Upper lobe of right lung (tissue), 1 donor: ENCODE measurements at regions not wholly inside any gene's neighbourhood (a gene's known extent, or its start where the extent isn't known, plus 50 kb on each side); places are given as distances from the start of the nearest gene placed in this dataset.

Source experiments
- ATAC-seq: fragments of 200-7000 bp; cut with Tn5 transposase; one replicate; pipeline ENCODE4 v1.9.1; 2020; ENCODE audit warnings: mild to moderate bottlenecking, moderate library complexity
- DNase-seq: peaks from one replicate; pipeline ENCODE4 v3.0.0-alpha.2; 2020
- H3K27ac ChIP-seq: fragments of 200-600 bp; one replicate; pipeline ENCODE4 v1.8.0; 2022
- H3K27me3 ChIP-seq: fragments of 200-600 bp; one replicate; pipeline ENCODE4 v1.8.0; 2022; ENCODE audit warnings: mild to moderate bottlenecking
- H3K36me3 ChIP-seq: fragments of 200-600 bp; one replicate; pipeline ENCODE4 v1.8.0; 2022
- H3K4me1 ChIP-seq: fragments of 200-600 bp; one replicate; pipeline ENCODE4 v1.8.0; 2022
- H3K4me3 ChIP-seq: fragments of 200-600 bp; one replicate; pipeline ENCODE4 v1.8.0; 2022; ENCODE audit warnings: mild to moderate bottlenecking
- H3K9me3 ChIP-seq: fragments of 200-600 bp; one replicate; pipeline ENCODE4 v1.8.0; 2022
- CTCF ChIP-seq: fragments of 200-600 bp; IDR thresholded peaks from one replicate; pipeline ENCODE4 v1.8.0; 2022; ENCODE audit warnings: antibody characterized with exemption
- intact Hi-C: fragments of 100-400 bp; cut with DNase I; formaldehyde crosslinking; loops from one replicate; pipeline ENCODE4 v1.11.0; 2022
- donor health status: DM: no; HTN: yes; CAD: no; lungs with severe emphysema.

DNA sequence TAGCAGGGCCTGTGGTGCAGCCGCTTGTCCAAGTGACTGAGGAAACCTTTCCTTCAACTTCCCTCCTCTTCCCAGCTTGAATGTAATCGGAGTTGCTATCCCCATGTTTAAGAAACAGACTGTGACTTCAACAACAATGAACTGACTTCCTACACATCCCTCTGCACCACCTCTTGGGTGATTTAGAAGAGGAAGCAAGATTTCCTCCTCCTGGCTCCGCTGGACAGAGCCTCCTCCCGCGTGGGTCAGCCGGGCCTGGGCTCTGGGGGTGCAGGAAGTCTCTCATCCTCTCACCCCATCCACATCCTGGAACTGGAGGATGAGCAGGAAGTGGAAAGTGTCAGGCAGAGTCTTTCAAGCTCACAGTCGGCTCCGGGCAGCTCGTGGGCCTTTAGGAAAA is 84.3 kb downstream of the GATA6 start:
- Histone ChIP-seq H3K36me3 (no peaks in the 10 kb centered on the region), H3K4me1 (peaks cover 26% of the 10 kb centered on the region), H3K4me3 (no peak overlapping the region), H3K9me3 (no peaks in the 10 kb centered on the region), H3K27ac (no peak overlapping the region), H3K27me3 (no peaks in the 10 kb centered on the region)
- DNase-seq: no peak
- intact Hi-C loops: no loop called here
- TF ChIP-seq CTCF: no peak
- ATAC-seq: peak; percentile 74

GRCh38 chr18:22253156-22253555 is 83.8 kb downstream of the GATA6 start:
- no peaks in the 10 kb centered on the region for H3K27me3 ChIP-seq
- intact Hi-C loops: no loop called here
- no peak for TF ChIP-seq CTCF
- H3K4me1 ChIP-seq: peaks cover 26% of the 10 kb centered on the region
- H3K27ac ChIP-seq: no peak overlapping the region
- H3K9me3 ChIP-seq: no peaks in the 10 kb centered on the region
- H3K4me3 ChIP-seq: no peak overlapping the region
- no peaks in the 10 kb centered on the region for H3K36me3 ChIP-seq
- DNase-seq (no peak), ATAC-seq (no peak)
